ENCODE measurements at regions not wholly inside any gene's neighbourhood (a gene's known extent, or its start where the extent isn't known, plus 50 kb on each side); places are given as distances from the start of the nearest gene placed in this dataset.
"Not testable (repeated sequence)": the region's sequence is repeated elsewhere in the genome, so short reads cannot be mapped to it uniquely, and the experiment has no call there.

DNA sequence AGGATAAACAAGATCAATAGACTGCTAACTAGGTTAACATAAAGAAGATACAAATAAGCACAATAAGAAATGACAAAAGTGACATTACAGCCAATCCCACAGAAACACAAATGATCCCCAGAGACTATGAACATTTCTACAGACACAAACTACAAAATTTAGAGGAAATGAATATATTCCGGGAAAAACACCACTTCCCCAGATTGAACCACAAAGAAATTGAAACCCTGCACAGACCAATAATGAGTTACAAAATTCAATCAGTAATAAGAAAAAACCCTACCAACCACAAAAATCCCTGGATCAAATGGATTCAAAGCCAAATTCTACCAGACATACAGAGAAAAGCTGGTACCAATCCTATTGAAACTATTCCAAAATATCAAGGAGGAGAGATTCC, 232.4 kb upstream of the RBMS1 start:
- no peak for DNase-seq (ENCODE audit: low spot score)

DNA sequence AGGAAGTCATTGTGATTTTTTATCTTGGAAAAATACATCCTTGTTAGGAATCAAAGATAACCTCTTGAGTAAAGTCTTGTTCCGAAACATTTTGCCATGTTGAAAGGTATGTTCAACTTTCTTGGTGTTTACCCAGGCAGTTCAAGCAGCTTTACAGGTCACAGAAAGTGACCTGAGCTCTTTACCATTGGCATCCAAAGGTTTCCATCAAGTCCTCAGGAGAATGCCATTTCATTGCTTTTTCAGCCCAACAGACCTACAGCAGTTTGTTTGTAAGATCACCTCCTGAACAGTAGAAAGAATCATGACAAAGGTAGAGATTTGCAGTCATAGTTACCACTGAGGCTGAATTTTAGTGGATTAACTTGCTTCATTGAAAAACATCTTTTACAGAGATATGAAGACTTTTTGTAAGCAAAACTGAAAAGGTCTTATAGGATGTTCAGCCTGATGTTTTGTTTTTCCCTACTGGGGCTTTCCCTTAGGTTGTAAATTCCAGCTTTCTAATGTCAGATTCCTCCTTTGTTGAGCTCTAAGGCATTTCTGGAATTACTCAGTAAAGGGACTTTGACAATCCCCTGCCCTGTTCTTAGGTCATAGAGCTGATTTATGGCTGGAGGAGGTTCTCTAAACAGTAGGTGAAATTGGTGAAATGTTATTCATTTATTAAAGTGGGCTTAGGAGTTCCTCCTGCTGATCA, 236.8 kb upstream of the RBMS1 start:
- no peak for DNase-seq (ENCODE audit: low spot score)

DNA sequence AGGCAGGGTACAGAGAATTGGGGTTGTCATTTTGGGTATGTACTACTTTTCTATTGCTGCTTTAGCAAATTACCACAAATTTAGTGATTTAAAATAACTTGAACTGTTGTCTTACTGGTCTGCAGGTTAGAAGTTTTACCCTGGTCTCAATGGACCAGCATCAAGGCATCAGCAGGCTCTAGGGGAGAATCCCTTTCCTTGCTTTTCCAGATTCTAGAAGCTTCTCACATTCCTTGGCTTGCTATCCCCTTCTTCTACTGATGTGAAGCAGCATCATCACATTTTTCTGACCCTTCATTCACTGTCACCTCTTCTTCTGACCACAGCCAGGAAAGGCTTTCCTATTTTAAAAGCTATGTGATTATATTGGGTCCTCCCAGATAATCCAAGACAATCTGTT, 237.8 kb upstream of the RBMS1 start:
- DNase-seq (ENCODE audit: low spot score), result no peak

DNA sequence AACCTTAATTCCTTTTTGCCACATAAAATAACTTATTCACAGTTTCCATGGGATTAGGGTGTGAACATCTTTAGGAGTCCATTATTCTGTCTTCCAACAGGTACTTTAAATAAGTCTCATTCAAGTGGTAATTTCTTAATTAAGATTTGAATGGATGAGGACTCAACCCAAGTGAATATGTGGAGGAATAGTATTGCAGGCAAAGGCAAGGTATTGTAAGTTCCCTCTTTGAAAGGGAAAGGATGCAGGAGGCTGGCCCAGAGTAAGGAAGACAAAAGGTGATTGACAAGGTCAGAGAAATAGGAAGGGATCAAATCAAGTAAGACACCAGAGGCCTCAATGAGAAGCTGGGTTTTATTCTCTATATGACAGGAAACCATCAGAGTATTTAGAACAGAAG, 238.2 kb upstream of the RBMS1 start:
- peak; percentile 35 for DNase-seq (ENCODE audit: low spot score)

DNA sequence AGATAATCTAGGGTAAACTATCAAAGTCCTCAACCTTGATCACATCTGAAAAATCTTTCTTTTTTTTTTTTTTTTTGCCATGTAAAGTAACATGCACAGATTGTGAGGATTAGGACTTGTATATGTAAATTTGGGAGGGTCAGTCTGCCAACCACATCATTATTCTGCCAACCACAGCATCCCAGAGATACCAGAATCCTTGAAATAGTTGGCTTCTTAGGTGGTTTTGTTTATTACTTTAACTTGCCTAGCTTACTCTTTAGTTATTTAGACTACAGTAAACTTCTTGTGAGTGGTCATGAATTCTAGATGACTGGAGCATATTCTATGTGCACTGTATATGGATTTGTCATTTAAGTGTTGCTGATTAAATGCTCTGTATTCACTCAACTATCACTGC, 242.1 kb upstream of the RBMS1 start:
- DNase-seq (ENCODE audit: low spot score), result no peak

DNA sequence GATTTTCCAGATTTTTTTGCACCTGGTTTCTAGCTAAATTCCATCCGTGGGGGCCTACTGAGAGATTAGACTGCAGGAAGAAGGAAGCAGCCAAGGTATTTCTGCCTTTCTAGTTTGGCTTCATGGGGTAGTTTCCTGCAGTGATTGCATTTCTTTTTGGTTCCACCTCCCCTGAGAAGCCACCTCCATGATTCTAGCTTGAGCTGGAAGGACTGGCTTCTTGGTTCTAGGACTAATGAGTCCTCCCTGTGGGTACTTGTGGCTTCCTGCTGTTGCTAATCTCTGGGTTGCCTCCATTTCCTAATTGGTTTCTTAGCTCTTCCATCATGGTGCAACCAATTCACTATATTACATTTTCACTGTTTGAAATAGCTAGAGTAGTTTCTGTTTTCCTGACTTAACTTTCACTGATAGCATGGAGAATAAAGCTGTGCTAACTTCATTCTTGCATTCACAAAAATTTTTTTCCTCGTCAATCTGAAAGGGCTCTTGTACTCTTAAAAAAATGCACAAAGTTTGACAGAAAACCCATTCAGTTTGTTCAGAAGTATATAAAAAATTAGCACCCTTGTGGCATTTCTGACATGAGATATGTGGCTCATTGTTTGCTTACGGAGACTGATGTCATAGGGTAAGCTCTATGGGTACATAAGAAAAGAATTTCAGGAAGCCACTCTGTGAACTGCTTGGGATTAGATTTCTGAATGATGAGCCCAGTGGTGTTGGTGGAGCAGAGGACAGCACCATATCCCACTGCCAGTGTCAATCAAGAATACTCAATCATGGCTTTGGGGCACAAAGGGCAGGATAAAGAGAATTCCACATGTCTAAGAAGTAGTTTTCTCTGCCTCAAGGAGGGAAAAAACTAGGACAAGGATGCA, 242.8 kb upstream of the RBMS1 start:
- DNase-seq (ENCODE audit: low spot score), result no peak

DNA sequence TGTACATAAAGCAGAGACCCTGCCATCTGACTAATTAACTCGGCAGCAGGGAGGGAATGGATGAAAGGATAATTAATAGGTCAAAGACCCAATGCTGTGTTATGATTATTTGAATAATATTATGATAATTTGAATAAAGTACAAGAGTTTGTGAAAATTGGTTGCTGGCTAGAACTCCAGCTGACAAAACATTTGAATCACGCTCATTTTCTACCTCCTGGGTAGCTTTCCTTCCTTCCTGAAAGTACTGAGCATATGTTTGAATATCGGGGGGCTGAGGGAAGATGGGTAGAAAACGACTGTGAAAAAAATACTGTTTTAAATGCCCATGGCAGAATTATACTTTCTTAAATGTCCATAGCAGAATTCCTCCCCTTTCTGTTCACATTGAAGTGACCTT, 243.6 kb upstream of the RBMS1 start:
- no peak for DNase-seq (ENCODE audit: low spot score)

DNA sequence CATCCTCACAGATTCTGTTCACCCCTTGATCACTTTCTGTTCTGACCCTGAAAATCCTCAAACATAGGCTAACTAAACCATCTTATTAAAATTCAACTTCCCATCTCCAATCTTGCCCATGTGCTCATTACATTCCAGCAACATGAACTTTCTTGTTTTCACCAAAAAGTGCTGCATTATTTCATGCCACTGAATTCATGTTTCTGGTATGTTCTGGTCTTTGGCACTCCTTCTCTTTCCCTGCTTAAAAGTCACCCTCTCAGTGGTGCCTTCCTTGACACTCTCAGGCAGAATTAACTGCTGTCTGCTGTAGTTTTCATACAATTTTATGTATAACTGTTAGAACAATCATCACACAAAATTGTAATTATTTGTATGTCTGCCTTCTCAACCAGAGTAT, 247.7 kb upstream of the RBMS1 start:
- DNase-seq (ENCODE audit: low spot score), result no peak

DNA sequence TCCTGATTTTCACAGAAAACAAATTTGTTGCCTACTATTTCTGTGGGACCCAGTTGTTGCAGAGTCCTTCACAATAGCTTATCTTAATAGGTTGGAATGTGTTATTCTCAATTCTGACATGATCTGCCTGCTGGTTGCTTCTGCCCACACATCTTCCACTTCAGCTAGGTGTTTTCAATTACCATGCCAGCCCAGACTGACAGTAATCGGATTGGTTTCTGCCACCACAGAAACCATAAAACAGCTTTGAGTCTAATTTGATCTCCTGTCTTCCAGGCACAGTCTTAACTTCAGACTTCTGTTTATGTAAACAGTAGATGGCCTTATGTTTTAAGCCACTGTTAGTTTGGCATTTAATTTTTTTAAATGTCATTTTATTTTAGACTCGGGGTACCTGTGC, 248.2 kb upstream of the RBMS1 start:
- no peak for DNase-seq (ENCODE audit: low spot score)

DNA sequence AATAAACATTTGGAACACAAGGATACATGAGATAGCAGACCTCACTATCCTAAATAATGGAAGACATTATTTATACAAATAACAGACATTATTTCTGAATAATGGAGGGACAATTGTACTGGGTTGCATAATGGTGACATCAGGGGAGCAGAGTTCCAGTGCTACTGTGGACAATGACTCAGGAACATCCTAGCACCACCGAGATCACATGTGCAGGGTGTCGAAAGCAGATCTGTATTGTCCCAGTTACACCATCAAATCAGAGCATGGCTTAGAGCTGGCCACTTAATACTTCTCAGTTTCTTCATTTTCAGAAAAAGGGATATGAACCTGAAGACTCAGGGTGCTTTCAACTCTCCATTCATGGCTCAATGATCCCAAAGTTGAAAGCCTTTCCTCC, 249.1 kb upstream of the RBMS1 start:
- no peak for DNase-seq (ENCODE audit: low spot score)

DNA sequence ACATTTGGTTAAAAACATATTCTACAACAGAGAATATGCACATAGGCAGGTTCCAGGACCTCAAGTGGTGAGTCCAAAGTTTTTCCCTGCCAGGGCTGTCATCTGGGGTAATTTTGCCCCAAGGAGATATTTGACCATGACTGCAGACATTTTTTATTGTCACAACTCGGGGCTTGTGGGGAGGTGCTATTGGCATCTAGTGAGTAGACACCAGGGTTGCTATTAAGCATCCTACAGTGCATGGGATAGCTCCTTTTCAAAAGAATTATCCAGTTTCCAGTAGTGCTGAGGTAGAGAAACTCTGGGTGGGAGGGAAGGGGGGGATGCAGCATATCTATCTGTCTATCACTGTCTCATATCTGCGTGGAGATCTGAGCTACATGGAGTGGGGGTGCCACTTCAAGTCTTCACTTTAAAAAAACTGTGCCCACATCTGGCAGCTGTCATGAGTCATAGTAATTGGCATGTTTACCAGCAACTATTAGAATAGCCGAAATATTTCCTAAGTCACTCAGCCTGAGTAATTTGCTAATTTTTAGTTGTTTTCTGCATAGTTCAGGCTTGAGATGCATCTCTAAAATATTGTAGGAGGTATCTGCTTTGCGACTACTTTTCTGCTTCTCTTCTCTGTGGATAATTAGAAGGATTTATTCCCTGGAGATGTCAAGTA, 254.0 kb upstream of the RBMS1 start:
- no peak for DNase-seq (ENCODE audit: low spot score)

DNA sequence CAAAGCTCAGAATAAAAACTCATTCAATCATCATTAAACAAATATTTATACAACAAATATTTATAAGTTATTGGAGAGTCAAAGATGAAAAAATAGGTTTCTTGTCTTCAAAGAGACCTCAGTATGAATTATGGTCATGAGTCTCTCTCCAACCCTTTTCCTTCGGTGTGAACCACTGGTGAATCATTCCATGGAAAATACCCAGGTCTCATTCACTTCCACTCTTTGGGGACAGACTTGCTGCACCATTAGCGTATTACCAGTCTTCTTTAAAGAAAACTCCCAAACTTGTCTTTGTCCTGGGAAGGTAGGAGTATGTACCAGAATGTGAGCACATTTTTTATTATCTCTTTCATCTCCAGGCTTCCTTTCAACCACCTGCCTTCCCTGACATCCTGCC, 257.4 kb upstream of the RBMS1 start:
- no peak for DNase-seq (ENCODE audit: low spot score)

DNA sequence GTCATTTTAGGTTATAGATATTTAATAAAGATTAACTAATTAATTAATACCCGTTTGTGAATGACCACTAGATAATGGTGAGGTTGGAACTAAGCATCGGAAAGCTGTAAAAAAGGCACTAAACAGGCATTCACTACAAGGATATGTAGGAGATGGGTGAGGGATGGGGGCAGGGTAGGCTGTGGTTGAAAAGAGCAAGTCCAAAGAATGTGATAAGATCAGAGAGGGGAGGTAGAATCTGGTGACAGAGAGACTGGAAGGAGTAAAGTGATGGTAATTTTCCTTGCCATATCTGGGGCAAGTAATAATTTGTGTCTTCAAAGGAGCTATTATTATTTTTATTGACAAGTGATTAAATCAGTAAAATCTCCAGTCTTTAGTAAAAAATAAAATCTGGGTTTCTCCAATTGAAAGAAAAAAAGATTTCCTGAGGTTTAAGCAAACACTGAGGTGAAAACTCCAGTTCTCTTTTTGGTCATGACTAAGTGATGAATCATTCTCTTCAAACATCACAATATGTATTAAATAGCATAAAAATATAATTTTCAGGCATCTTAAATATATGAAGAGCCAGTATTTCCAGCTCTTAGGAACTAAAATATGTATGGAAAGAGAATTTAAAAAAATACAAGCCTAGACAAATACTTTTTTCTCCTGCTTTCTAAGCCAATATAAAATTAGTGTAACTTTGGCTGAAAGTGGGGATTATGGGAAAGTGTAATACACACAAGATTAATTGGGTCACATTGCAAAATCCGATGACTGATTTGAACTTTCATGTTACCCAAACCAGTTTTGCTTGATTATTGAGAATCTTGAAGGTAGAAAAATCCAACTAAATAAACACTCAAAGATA, 259.1 kb upstream of the RBMS1 start:
- peak; percentile 69 for DNase-seq (ENCODE audit: low spot score)

DNA sequence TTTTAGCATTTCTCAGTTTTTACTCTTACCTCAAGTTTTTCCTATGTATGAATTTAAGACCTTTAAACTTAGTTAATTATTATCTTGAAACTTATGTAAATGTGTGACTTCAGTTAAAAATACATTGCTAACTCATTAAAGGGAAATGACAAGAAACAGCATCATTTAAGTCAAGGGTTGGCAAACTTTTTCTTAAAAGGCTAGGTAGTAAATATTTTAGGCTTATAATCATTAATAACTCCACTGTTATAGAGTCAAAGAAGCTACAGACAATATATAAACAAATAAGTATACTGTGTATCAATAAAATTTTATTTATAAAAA, 259.7 kb upstream of the RBMS1 start:
- DNase-seq (ENCODE audit: low spot score), result no peak

DNA sequence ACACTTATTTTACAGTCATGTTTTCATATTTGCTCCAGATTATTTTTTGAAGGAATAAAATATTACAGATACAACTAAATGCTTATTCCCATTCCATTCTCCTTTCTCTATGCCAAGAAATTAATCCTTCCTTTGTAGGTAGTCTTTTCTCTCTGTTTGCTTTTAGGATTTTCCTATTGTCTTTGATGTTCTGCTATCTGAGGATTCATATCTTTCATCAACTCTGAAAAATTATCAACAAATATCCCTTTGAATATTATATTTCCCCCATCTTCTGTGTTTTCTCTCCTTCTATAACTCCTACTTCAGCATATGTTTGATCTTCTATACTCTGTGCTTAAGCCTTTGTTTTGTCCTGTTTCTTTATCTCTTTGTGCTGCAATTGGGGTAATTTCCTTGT, 260.4 kb upstream of the RBMS1 start:
- no peak for DNase-seq (ENCODE audit: low spot score)

DNA sequence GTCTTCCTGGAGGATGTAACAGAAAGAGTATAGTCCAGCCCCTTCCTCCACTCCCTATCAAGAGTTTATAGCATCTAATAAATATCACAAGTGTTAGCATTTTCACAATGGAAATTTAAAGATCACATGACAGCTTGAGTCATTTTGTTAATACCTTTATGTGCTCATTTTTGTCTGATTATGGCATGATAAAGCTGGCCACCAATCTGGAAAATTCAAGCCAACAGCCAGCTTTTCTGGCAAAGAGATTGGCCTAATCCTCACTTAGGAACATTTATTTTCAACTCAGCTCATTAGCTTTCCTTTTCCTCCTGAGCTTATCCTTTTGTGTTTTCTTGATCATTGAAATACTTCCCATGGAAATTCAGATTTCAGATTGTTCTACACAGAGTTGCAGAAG, 262.9 kb upstream of the RBMS1 start:
- no peak for DNase-seq (ENCODE audit: low spot score)

DNA sequence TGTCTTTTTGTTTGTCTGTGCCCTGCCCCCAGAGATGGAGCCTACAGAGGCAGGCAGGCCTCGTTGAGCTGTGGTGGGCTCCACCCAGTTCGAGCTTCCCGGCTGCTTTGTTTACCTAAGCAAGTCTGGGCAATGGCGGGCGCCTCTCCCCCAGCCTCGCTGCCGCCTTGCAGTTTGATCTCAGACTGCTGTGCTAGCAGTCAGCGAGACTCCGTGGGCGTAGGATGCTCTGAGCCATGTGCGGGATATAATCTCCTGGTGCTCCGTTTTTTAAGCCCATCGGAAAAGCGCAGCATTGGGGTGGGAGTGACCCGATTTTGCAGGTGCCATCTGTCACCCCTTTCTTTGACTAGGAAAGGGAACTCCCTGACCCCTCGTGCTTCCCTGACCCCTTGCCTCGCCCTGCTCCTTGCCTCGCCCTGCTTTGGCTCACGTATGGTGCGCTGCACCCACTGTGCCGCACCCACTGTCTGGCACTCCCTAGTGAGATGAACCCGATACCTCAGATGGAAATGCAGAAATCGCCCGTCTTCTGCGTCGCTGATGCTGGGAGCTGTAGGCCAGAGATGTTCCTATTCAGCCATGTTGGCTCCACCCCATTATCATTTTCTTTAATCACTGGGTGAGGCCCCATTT, 269.0 kb upstream of the RBMS1 start:
- not testable (repeated sequence) for DNase-seq (ENCODE audit: low spot score)

DNA sequence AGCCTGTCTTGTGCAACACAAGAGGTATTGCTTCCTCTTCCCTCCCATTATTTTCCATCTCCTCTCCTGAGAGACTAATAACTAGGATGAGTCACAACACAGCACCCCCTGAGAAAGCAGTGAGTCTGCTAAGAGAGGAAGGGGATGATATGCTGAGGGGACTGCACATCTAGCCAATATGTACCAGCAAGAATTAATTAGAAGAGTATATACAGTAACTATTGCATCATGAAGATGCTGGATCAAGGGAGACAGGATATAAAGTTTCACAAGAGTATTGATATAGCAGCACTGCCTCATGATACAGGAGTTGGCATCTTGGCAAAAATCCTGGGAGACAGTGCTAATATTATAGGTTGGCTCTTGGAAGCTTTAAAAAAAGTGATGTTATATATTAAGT, 289.9 kb upstream of the RBMS1 start:
- DNase-seq (ENCODE audit: low spot score), result no peak

DNA sequence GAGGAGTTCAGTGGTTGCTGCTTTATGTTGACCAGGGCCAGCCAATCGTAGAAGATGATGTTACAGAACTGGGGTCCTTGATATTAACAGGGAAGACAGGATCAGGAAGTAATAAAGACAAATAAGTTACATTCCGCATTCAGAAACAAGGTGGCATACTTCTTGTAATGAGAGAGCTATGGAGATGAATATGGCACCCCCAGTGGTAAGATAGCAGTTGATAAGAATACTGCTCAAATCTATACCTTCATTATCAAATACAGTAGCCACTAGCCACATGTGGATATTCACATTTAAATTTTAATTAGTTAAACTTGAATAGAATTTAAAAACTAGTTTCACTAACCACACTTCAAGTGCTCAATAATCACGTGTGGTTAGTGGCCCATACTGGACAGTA, 290.4 kb upstream of the RBMS1 start:
- no peak for DNase-seq (ENCODE audit: low spot score)

DNA sequence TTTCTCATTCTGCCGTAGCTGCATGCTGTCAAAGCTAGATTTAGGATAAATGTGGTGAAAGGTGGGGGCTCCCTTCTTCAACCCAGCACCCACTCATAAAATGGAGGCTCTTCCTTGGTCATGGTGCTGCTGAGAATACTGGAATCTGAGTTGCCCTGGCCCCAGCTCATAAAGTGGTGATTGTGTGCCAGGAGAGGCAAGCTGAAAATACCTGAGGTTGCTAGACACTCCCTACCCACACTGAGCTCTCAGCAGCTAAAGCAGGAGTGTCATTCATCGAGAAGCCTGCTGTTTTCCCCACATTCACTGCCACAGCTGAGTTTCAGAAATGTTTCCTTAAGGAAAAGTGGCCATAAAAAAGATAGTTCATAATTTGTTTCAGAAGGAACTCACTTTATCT, 297.1 kb upstream of the RBMS1 start:
- DNase-seq (ENCODE audit: low spot score), result peak; percentile 15

DNA sequence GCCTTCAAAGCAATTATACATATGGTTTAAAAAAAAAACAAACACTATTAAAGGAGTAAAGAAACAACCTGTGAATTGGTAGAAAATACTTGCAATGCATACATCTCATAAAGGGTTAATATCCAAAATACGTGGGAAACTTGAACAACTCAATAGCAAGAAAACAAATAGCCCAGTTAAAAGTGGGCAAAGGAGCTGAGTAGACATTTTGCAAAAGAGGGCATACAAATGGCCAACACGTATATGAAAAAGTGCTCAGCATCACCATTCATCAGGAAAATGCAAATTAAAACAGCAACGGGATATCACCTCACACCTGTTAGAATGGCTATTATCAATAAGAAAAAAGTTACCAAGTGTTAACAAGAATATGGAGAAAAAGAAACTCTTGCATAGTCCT, 298.3 kb upstream of the RBMS1 start:
- no peak for DNase-seq (ENCODE audit: low spot score)

DNA sequence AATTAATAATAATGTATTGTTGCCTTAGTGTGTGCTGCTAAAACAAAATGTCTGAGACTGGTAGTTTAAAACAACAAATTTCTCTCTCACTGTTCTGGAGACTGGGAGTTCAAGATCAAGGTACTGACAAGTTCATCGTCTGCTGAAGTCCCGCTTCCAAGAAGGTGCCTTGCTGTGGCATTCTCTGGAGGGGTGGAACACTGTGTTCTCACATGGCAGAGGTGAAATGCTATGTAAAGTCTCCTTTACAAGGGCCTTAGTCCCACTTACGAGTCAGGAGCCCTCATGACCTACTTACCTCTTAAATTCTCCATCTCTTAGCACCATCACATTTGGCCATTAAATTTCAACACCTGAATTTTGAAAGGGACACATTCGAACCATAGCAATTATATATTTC, 299.2 kb upstream of the RBMS1 start:
- DNase-seq (ENCODE audit: low spot score), result no peak
